HepG2 (cell line): ENCODE measurements at regions not wholly inside any gene's neighbourhood (a gene's known extent, or its start where the extent isn't known, plus 50 kb on each side); places are given as distances from the start of the nearest gene placed in this dataset.

Experiments
- DMTF1 ChIP-seq: sonication (generic); formaldehyde crosslinking; IDR thresholded peaks from 2 replicates; pipeline ENCODE4 v1.4.0; 2020; ENCODE audit warnings: mild to moderate bottlenecking, missing genetic modification reagents
- GZF1 ChIP-seq: sonication (generic); formaldehyde crosslinking; IDR thresholded peaks from 2 replicates; pipeline ENCODE4 v1.5.1; 2020; ENCODE audit warnings: mild to moderate bottlenecking, missing genetic modification reagents
- HNF1A ChIP-seq, 2 experiments: sonication (generic) in 1 of 2; formaldehyde crosslinking in 1 of 2; IDR thresholded peaks; 2 replicates each; pipeline versions ENCODE4 v1.4.0 to v1.6.1; 2016 to 2020; ENCODE audit warnings: borderline replicate concordance in 1 of 2, low read depth in 1 of 2, mild to moderate bottlenecking in 1 of 2, missing genetic modification reagents in 1 of 2
- MXD1 ChIP-seq: sonication (generic); formaldehyde crosslinking; IDR thresholded peaks from 2 replicates; pipeline ENCODE4 v1.4.0; 2020; ENCODE audit warnings: mild to moderate bottlenecking, missing genetic modification reagents
- PHF20 ChIP-seq: sonication (generic); formaldehyde crosslinking; IDR thresholded peaks from 2 replicates; pipeline ENCODE4 v1.5.0; 2020; ENCODE audit warnings: mild to moderate bottlenecking, missing genetic modification reagents
- POLR2AphosphoS5 ChIP-seq: IDR thresholded peaks from 2 replicates; pipeline ENCODE4 v1.6.1; 2012; ENCODE audit warnings: low read depth, low read length
- SMAD3 ChIP-seq: sonication (generic); formaldehyde crosslinking; IDR thresholded peaks from 2 replicates; pipeline ENCODE4 v1.4.0; 2020; ENCODE audit warnings: missing genetic modification reagents
- TARDBP ChIP-seq: sonication (generic); formaldehyde crosslinking; IDR thresholded peaks from 2 replicates; pipeline ENCODE4 v1.8.0; 2022; ENCODE audit warnings: mild to moderate bottlenecking, missing genetic modification reagents
- YEATS4 ChIP-seq: sonication (generic); formaldehyde crosslinking; IDR thresholded peaks from 2 replicates; pipeline ENCODE4 v1.4.0; 2020; ENCODE audit warnings: missing genetic modification reagents, borderline replicate concordance
- ZBTB20 ChIP-seq: sonication (generic); formaldehyde crosslinking; IDR thresholded peaks from 2 replicates; pipeline ENCODE4 v1.8.1; 2023; ENCODE audit warnings: missing genetic modification reagents, low read depth, mild to moderate bottlenecking, borderline replicate concordance
- ZBTB21 ChIP-seq: sonication (generic); formaldehyde crosslinking; IDR thresholded peaks from 2 replicates; pipeline ENCODE4 v1.4.0; 2020; ENCODE audit warnings: missing genetic modification reagents
- ZFP90 ChIP-seq: sonication (generic); formaldehyde crosslinking; IDR thresholded peaks from 2 replicates; pipeline ENCODE4 v1.8.0; 2022; ENCODE audit warnings: missing genetic modification reagents, mild to moderate bottlenecking, inconsistent platforms, borderline replicate concordance
- ZFYVE20 ChIP-seq: sonication (generic); formaldehyde crosslinking; IDR thresholded peaks from 2 replicates; pipeline ENCODE4 v1.8.0; 2023; ENCODE audit warnings: low read depth, mild to moderate bottlenecking, moderate library complexity, missing genetic modification reagents, borderline replicate concordance
- ZKSCAN8 ChIP-seq: IDR thresholded peaks from 2 replicates; pipeline ENCODE4 v1.6.1; 2016; ENCODE audit warnings: borderline replicate concordance, missing genetic modification reagents, missing compliant biosample characterization
- ZNF17 ChIP-seq: sonication (generic); formaldehyde crosslinking; IDR thresholded peaks from 2 replicates; pipeline ENCODE4 v1.5.0; 2020; ENCODE audit warnings: mild to moderate bottlenecking, missing genetic modification reagents
- ZNF281 ChIP-seq: sonication (generic); formaldehyde crosslinking; IDR thresholded peaks from 2 replicates; pipeline ENCODE4 v1.4.0; 2020; ENCODE audit warnings: missing genetic modification reagents, borderline replicate concordance
- ZNF451 ChIP-seq: sonication (generic); formaldehyde crosslinking; IDR thresholded peaks from 2 replicates; pipeline ENCODE4 v1.5.0; 2020; ENCODE audit warnings: mild to moderate bottlenecking, missing genetic modification reagents
- ZNF484 ChIP-seq: sonication (generic); formaldehyde crosslinking; IDR thresholded peaks from 2 replicates; pipeline ENCODE4 v1.5.1; 2020; ENCODE audit warnings: mild to moderate bottlenecking, low read depth, missing genetic modification reagents, borderline replicate concordance
- ZNF530 ChIP-seq: sonication (generic); formaldehyde crosslinking; IDR thresholded peaks from 2 replicates; pipeline ENCODE4 v1.5.0; 2020; ENCODE audit warnings: low read depth, mild to moderate bottlenecking, missing genetic modification reagents

GRCh38 chr14:30355431-30355913 is 203.5 kb upstream of the G2E3 start (continued):
- no peak for TF ChIP-seq ZFP90 (CRISPR knock-in tag)
- TF ChIP-seq ZNF530 (CRISPR knock-in tag), result no peak
- TF ChIP-seq YEATS4, result no peak
- no peak for TF ChIP-seq ZBTB21 (CRISPR knock-in tag)
- TF ChIP-seq SMAD3 (CRISPR knock-in tag), result no peak
- TF ChIP-seq ZNF281 (CRISPR knock-in tag), result peak; percentile 68; the same call in 1 of the 2 replicates
- no peak for TF ChIP-seq PHF20 (CRISPR knock-in tag)
- no peak for TF ChIP-seq TARDBP (CRISPR knock-in tag)
- no peak for TF ChIP-seq ZNF484 (CRISPR knock-in tag)
- TF ChIP-seq ZNF451, result no peak
- no peak for TF ChIP-seq DMTF1 (CRISPR knock-in tag)
- no peak for TF ChIP-seq HNF1A (IDR thresholded peaks at IDR 0.05; ENCODE audit: low read depth)
- no peak for TF ChIP-seq HNF1A (CRISPR knock-in tag; IDR thresholded peaks at IDR 0.05; ENCODE audit: borderline replicate concordance)
- TF ChIP-seq GZF1 (CRISPR knock-in tag), result no peak
- no peak for TF ChIP-seq POLR2AphosphoS5
- no peak for TF ChIP-seq ZKSCAN8 (CRISPR knock-in tag)
- no peak for TF ChIP-seq ZNF17
- TF ChIP-seq MXD1 (CRISPR knock-in tag), result no peak
- no peak for TF ChIP-seq ZFYVE20
- no peak for TF ChIP-seq ZBTB20
